Chondrocyte (in vitro differentiated cells): ENCODE measurements at regions not wholly inside any gene's neighbourhood (a gene's known extent, or its start where the extent isn't known, plus 50 kb on each side); places are given as distances from the start of the nearest gene placed in this dataset.

ENCODE experiments used
- DNase-seq: peaks from one replicate; pipeline ENCODE4 v3.0.0; 2021; ENCODE audit warnings: mixed read lengths, low spot score
- H3K27ac Mint-ChIP-seq: one replicate; pipeline ENCODE4 v1.8.0; 2021; ENCODE audit warnings: mild to moderate bottlenecking, moderate library complexity, mixed read lengths; ENCODE audit not compliant: unreplicated experiment
- H3K27me3 Mint-ChIP-seq: 2 replicates; pipeline ENCODE4 v1.8.0; 2021; ENCODE audit warnings: low read depth, mixed read lengths
- H3K36me3 Mint-ChIP-seq: 2 replicates; pipeline ENCODE4 v1.8.0; 2021; ENCODE audit warnings: low read depth, mixed read lengths
- H3K4me1 Mint-ChIP-seq: 2 replicates; pipeline ENCODE4 v1.8.0; 2021; ENCODE audit warnings: low read depth, mild to moderate bottlenecking, mixed read lengths
- H3K4me3 Mint-ChIP-seq: one replicate; pipeline ENCODE4 v1.8.0; 2021; ENCODE audit warnings: mild to moderate bottlenecking, moderate library complexity, mixed read lengths; ENCODE audit not compliant: unreplicated experiment
- H3K9me3 Mint-ChIP-seq: 2 replicates; pipeline ENCODE4 v1.8.0; 2021; ENCODE audit warnings: low read depth, mixed read lengths
- TF ChIP-seq, protein P1 (sequence below): fragments of 200-600 bp; sonication (generic); IDR thresholded peaks from 2 replicates; pipeline ENCODE4 v1.5.0; 2021; ENCODE audit warnings: antibody characterized with exemption, mild to moderate bottlenecking, moderate library complexity

GRCh38 chr1:101290922-101291561 lies 54.2 kb downstream of the S1PR1 start:
- Mint-ChIP-seq H3K4me1 (peaks cover 13% of the 10 kb centered on the region), H3K27ac (no peak overlapping the region), H3K27me3 (no peaks in the 10 kb centered on the region), H3K36me3 (no peaks in the 10 kb centered on the region), H3K4me3 (no peak overlapping the region), H3K9me3 (no peaks in the 10 kb centered on the region)
- no peak for DNase-seq
- TF ChIP-seq, protein P1, sequence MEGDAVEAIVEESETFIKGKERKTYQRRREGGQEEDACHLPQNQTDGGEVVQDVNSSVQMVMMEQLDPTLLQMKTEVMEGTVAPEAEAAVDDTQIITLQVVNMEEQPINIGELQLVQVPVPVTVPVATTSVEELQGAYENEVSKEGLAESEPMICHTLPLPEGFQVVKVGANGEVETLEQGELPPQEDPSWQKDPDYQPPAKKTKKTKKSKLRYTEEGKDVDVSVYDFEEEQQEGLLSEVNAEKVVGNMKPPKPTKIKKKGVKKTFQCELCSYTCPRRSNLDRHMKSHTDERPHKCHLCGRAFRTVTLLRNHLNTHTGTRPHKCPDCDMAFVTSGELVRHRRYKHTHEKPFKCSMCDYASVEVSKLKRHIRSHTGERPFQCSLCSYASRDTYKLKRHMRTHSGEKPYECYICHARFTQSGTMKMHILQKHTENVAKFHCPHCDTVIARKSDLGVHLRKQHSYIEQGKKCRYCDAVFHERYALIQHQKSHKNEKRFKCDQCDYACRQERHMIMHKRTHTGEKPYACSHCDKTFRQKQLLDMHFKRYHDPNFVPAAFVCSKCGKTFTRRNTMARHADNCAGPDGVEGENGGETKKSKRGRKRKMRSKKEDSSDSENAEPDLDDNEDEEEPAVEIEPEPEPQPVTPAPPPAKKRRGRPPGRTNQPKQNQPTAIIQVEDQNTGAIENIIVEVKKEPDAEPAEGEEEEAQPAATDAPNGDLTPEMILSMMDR, result no peak

DNA sequence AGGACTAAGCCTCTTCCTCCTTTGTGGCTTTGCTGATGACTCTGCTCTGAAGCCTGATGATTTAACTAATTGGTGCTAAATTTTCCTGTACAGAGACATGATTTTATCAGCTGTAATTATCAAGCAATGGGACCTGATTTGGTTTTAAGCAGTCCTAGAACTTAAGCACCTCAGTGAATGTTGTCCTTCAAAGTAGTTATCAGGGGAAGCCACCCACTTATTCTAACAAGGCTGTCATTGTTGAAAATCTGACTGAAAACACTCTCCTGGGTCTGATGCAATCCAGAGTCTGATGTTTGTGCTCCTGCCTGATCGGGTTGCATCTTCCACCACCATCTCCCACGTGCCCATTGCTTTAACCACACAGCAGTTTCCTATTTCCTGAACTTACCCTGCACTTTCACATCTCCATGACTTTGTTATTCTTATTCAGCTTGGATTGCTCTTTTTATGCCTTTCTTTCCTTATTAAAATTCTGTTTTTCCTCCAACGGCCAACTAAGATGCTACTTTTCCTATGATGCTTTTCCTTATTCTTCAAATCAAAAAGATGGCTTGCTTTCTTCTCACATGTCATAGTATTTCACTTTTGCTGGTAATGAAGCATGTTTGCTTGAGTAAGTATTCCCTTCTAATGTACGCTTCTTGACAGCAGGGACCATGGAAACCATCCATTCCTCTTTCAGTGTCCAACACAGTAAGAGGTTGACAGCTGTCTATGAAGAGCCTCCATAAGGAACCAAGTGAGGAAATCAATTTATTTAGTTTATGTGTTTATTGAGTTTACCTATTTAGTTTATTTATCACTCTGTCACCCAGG lies 55.0 kb downstream of the S1PR1 start:
- peak overlapping the region; percentile 3 for H3K27ac Mint-ChIP-seq
- peaks cover 13% of the 10 kb centered on the region for H3K4me1 Mint-ChIP-seq
- H3K4me3 Mint-ChIP-seq, result no peak overlapping the region
- H3K36me3 Mint-ChIP-seq, result no peaks in the 10 kb centered on the region
- H3K9me3 Mint-ChIP-seq, result no peaks in the 10 kb centered on the region
- TF ChIP-seq, protein P1, result no peak
- no peaks in the 10 kb centered on the region for H3K27me3 Mint-ChIP-seq
- no peak for DNase-seq

DNA sequence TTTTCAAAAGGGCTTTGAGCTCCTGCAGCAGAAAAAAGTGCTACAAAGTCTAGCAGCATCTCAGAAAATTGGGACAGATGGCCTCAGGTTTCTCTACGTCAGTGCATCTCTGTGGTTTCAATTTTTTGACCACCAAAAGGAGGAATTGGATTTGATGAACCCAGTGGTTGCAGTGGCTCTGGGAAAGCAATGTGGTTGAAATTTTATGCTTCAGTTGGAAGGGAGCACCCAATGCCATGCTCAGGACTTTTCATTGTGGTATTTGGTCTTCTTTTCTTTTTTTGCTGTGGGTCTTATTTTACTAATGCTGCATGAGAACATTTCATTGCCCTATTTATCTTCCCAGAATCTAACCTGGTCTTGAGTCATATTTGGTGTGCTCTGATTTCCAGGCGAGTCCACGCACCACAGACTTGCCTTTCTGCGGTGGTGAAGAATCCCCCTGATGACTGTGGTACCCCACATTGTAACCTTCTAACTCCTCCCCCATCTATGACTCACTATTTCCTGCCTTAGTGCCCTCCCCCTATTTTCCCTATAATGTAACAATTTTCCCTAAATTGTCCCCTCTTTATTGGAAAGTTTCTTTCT lies 56.7 kb downstream of the S1PR1 start:
- H3K27ac Mint-ChIP-seq, result no peak overlapping the region
- H3K9me3 Mint-ChIP-seq, result no peaks in the 10 kb centered on the region
- no peak for DNase-seq
- H3K4me3 Mint-ChIP-seq, result no peak overlapping the region
- H3K27me3 Mint-ChIP-seq, result peaks cover 2% of the 10 kb centered on the region
- TF ChIP-seq, protein P1, result no peak
- peaks cover 12% of the 10 kb centered on the region for H3K4me1 Mint-ChIP-seq
- H3K36me3 Mint-ChIP-seq, result no peaks in the 10 kb centered on the region

DNA sequence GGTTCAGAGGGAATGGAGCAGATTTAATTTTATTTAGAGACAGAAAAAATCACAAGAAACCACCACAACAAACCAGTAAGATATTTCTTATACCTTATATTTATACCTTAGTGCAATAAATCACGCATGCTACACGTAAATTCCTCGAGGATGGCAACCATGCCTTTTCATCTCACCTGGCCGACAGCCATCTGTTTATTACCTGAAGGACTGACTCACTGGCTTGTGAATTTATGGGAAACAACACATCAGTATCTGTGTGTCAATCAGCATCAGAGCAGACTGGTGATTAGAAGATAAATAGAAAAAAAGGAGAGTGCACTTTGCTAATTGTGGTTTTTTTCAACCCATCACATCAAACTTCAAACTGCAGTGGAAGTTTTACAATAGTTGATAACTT lies 58.4 kb downstream of the S1PR1 start:
- TF ChIP-seq, protein P1, result no peak

GRCh38 chr1:101298663-101299062 lies 61.8 kb downstream of the S1PR1 start:
- TF ChIP-seq, protein P1, result no peak
- no peak overlapping the region for H3K27ac Mint-ChIP-seq
- no peaks in the 10 kb centered on the region for H3K9me3 Mint-ChIP-seq
- H3K4me3 Mint-ChIP-seq, result no peak overlapping the region
- no peaks in the 10 kb centered on the region for H3K36me3 Mint-ChIP-seq
- H3K4me1 Mint-ChIP-seq, result no peaks in the 10 kb centered on the region
- peaks cover 4% of the 10 kb centered on the region for H3K27me3 Mint-ChIP-seq
- DNase-seq, result no peak

More for the DNA sequence above, 58.4 kb downstream of the S1PR1 start:
- no peak for DNase-seq
- Mint-ChIP-seq H3K9me3 (no peaks in the 10 kb centered on the region), H3K4me1 (peaks cover 10% of the 10 kb centered on the region), H3K4me3 (no peak overlapping the region), H3K36me3 (no peaks in the 10 kb centered on the region), H3K27ac (no peak overlapping the region), H3K27me3 (peaks cover 3% of the 10 kb centered on the region)
